CD4-positive, alpha-beta memory T cell (primary cell): ENCODE measurements at regions not wholly inside any gene's neighbourhood (a gene's known extent, or its start where the extent isn't known, plus 50 kb on each side); places are given as distances from the start of the nearest gene placed in this dataset.

ENCODE experiments used
- CTCF ChIA-PET: fragments of 350-600 bp; sonication (Branson Sonifier 250); formaldehyde crosslinking; loops from one replicate; lab custom pipeline; 2021; ENCODE audit warnings: inconsistent platforms; ENCODE audit not compliant: partially characterized antibody; lab: Charles Lee
- POLR2A ChIA-PET: fragments of 350-600 bp; sonication (Branson Sonifier 250); formaldehyde crosslinking; loops from one replicate; lab custom pipeline; 2021; ENCODE audit not compliant: partially characterized antibody; lab: Charles Lee
- DNase-seq, 5 donors: peaks; one replicate each; pipeline versions ENCODE4 v3.0.0 to v3.0.0-alpha.2; 2020 to 2022; ENCODE audit warnings: mixed read lengths in 1 of 5
- H3K27ac ChIP-seq: one replicate; pipeline ENCODE4 v1.7.0; 2013; ENCODE audit warnings: low read depth, low read length
- H3K27me3 ChIP-seq: 2 replicates; pipeline ENCODE4 v1.7.0; 2013; ENCODE audit warnings: mild to moderate bottlenecking, low read length, moderate library complexity; ENCODE audit not compliant: insufficient read depth
- H3K36me3 ChIP-seq: 2 replicates; pipeline ENCODE4 v1.7.0; 2013; ENCODE audit warnings: mild to moderate bottlenecking, low read length, moderate library complexity; ENCODE audit not compliant: insufficient read depth
- H3K4me1 ChIP-seq: 2 replicates; pipeline ENCODE4 v1.7.0; 2013; ENCODE audit warnings: mild to moderate bottlenecking, low read length, moderate library complexity; ENCODE audit not compliant: insufficient read depth
- H3K4me3 ChIP-seq, 2 donors: one replicate each; pipeline ENCODE4 v1.7.0; 2013; ENCODE audit warnings: low read length in 2 of 2, mild to moderate bottlenecking in 1 of 2
- H3K9me3 ChIP-seq, 2 donors: one replicate each; pipeline ENCODE4 v1.7.0; 2013; ENCODE audit warnings: low read length in 2 of 2, control low read depth in 1 of 2; ENCODE audit not compliant: control insufficient read depth in 1 of 2
- H3K27ac Mint-ChIP-seq, 7 donors: one replicate each; pipeline ENCODE4 v1.8.0; 2020 to 2021; ENCODE audit warnings: mixed read lengths in 7 of 7, mild to moderate bottlenecking in 6 of 7, inconsistent platforms in 3 of 7, moderate library complexity in 3 of 7
- H3K27me3 Mint-ChIP-seq, 2 donors: one replicate each; pipeline ENCODE4 v1.8.0; 2020 to 2021; ENCODE audit warnings: mixed read lengths in 2 of 2
- H3K36me3 Mint-ChIP-seq, 2 donors: one replicate each; pipeline ENCODE4 v1.8.0; 2020 to 2021; ENCODE audit warnings: mixed read lengths in 2 of 2, inconsistent platforms in 1 of 2, mild to moderate bottlenecking in 1 of 2
- H3K4me1 Mint-ChIP-seq, 4 donors: one replicate each; pipeline ENCODE4 v1.8.0; 2020 to 2021; ENCODE audit warnings: mixed read lengths in 4 of 4, mild to moderate bottlenecking in 1 of 4
- H3K4me3 Mint-ChIP-seq, 8 donors: one replicate each; pipeline ENCODE4 v1.8.0; 2020 to 2021; ENCODE audit warnings: mixed read lengths in 8 of 8, mild to moderate bottlenecking in 7 of 8, moderate library complexity in 6 of 8, inconsistent platforms in 3 of 8
- H3K9me3 Mint-ChIP-seq, 8 donors: one replicate each; pipeline ENCODE4 v1.8.0; 2020 to 2021; ENCODE audit warnings: mixed read lengths in 8 of 8, mild to moderate bottlenecking in 5 of 8, inconsistent platforms in 3 of 8, moderate library complexity in 1 of 8
- intact Hi-C: fragments of 100-400 bp; cut with micrococcal nuclease; formaldehyde crosslinking; loops from one replicate; pipeline ENCODE4 v1.15.1; 2023

GRCh38 chr10:36362257-36362656 lies 720.2 kb upstream of the FZD8 start:
- H3K36me3 ChIP-seq, result no peaks in the 10 kb centered on the region
- no peak overlapping the region for H3K4me3 Mint-ChIP-seq
- POLR2A ChIA-PET, result no interaction called here
- H3K4me3 ChIP-seq, result no peak overlapping the region
- H3K4me1 Mint-ChIP-seq, result no peaks in the 10 kb centered on the region
- H3K9me3 ChIP-seq, result no peaks in the 10 kb centered on the region
- no peak overlapping the region for H3K27ac Mint-ChIP-seq
- CTCF ChIA-PET, result no interaction called here
- H3K27me3 Mint-ChIP-seq, result no peaks in the 10 kb centered on the region
- H3K9me3 Mint-ChIP-seq, result peaks cover 0 to 21% (median 8%) of the 10 kb centered on the region in 8 donors
- no peaks in the 10 kb centered on the region for H3K36me3 Mint-ChIP-seq
- no peaks in the 10 kb centered on the region for H3K27me3 ChIP-seq
- DNase-seq, result no peak
- intact Hi-C loops, result no loop called here
- H3K27ac ChIP-seq, result no peak overlapping the region
- no peaks in the 10 kb centered on the region for H3K4me1 ChIP-seq

GRCh38 chr10:36358736-36359135 lies 716.6 kb upstream of the FZD8 start:
- H3K4me3 Mint-ChIP-seq, result no peak overlapping the region
- H3K27ac Mint-ChIP-seq, result no peak overlapping the region
- no peaks in the 10 kb centered on the region for H3K9me3 ChIP-seq
- DNase-seq, result no peak
- peaks cover 0 to 6% (median 4%) of the 10 kb centered on the region in 8 donors for H3K9me3 Mint-ChIP-seq
- H3K27me3 Mint-ChIP-seq, result no peaks in the 10 kb centered on the region
- ChIA-PET POLR2A (no interaction called here), CTCF (no interaction called here)
- H3K36me3 Mint-ChIP-seq, result no peaks in the 10 kb centered on the region
- no peaks in the 10 kb centered on the region for H3K27me3 ChIP-seq
- no peaks in the 10 kb centered on the region for H3K4me1 ChIP-seq
- no peak overlapping the region for H3K4me3 ChIP-seq
- intact Hi-C loops, result no loop called here
- H3K27ac ChIP-seq, result no peak overlapping the region
- no peaks in the 10 kb centered on the region for H3K4me1 Mint-ChIP-seq
- no peaks in the 10 kb centered on the region for H3K36me3 ChIP-seq

DNA sequence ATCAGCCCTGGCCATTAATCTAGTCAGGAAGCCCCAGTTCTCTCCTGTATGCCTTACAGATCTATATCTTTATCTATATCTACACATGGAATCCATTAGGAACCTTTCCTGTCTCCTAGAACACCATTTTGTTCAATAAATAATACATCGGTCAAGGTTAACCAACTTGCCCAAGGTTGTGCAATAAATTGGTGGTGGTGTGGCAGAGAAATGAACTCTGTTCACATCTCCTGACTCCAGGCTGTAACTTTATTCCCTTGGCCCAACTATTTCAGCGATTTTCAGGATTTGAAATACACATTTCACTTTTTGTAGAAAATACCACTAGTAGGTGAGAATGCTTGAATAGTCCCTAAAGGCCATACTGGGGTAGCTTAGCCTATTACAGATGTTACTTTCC lies 712.5 kb upstream of the FZD8 start:
- no peak for DNase-seq
- Mint-ChIP-seq H3K4me3 (no peak overlapping the region), H3K27me3 (no peaks in the 10 kb centered on the region), H3K4me1 (no peaks in the 10 kb centered on the region), H3K27ac (no peak overlapping the region), H3K36me3 (no peaks in the 10 kb centered on the region), H3K9me3 (peaks cover 2 to 12% (median 6%) of the 10 kb centered on the region in 8 donors)
- Histone ChIP-seq H3K27ac (no peak overlapping the region), H3K4me3 (no peak overlapping the region), H3K9me3 (no peaks in the 10 kb centered on the region), H3K4me1 (no peaks in the 10 kb centered on the region), H3K36me3 (no peaks in the 10 kb centered on the region), H3K27me3 (no peaks in the 10 kb centered on the region)
- intact Hi-C loops, result no loop called here
- ChIA-PET POLR2A (no interaction called here), CTCF (no interaction called here)

GRCh38 chr10:36351159-36351558 lies 709.1 kb upstream of the FZD8 start:
- CTCF ChIA-PET, result no interaction called here

DNA sequence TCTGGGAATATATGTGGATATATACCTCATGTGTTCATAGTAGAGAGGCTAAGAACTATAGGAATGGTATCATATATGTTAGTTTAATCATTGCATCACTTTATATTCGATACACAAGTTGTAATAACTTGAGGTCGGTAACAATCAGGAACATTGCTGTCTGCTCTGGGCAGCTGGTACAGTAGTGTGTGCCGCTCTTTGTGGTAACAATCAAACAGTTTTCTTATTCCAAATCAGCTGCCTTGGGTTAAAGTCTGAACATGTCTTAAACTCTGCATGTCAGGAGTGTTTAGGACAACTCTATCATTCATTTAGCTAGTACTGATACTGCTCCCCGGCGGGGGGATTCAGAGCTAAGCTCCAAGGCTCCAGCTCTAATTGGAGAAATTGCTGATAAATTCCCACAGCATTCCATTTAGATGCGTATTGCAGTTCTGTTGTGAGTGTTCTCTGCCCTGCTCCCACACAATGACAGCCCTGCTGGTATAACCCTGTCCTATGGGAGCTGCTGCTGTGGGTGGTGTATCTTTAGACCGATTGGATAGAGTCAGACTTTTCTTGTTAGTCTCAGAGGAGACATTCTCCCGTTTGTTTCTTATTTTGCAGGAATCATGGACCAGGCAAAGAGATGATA lies 707.5 kb upstream of the FZD8 start:
- Mint-ChIP-seq H3K36me3 (no peaks in the 10 kb centered on the region), H3K9me3 (peaks cover 0 to 15% (median 4%) of the 10 kb centered on the region in 8 donors), H3K4me3 (no peak overlapping the region), H3K4me1 (no peaks in the 10 kb centered on the region), H3K27me3 (no peaks in the 10 kb centered on the region), H3K27ac (no peak overlapping the region)
- Histone ChIP-seq H3K9me3 (no peaks in the 10 kb centered on the region), H3K27me3 (no peaks in the 10 kb centered on the region), H3K4me3 (no peak overlapping the region), H3K4me1 (no peaks in the 10 kb centered on the region), H3K36me3 (no peaks in the 10 kb centered on the region), H3K27ac (no peak overlapping the region)
- POLR2A ChIA-PET, result no interaction called here
- CTCF ChIA-PET, result interaction anchor here (0.5 kb wide), 1 partner anchor 1694 kb away, joined by 3 read pairs; no protein-coding TSS in a partner anchor
- no peak for DNase-seq
- intact Hi-C loops, result no loop called here

More at GRCh38 chr10:36351159-36351558, 709.1 kb upstream of the FZD8 start:
- peaks cover 0 to 17% (median 4%) of the 10 kb centered on the region in 8 donors for H3K9me3 Mint-ChIP-seq
- DNase-seq, result no peak
- Histone ChIP-seq H3K27me3 (no peaks in the 10 kb centered on the region), H3K27ac (no peak overlapping the region), H3K36me3 (no peaks in the 10 kb centered on the region), H3K4me1 (no peaks in the 10 kb centered on the region), H3K4me3 (no peak overlapping the region), H3K9me3 (no peaks in the 10 kb centered on the region)
- no peak overlapping the region for H3K4me3 Mint-ChIP-seq
- no peaks in the 10 kb centered on the region for H3K36me3 Mint-ChIP-seq
- no peaks in the 10 kb centered on the region for H3K4me1 Mint-ChIP-seq
- H3K27me3 Mint-ChIP-seq, result no peaks in the 10 kb centered on the region
- intact Hi-C loops, result no loop called here
- POLR2A ChIA-PET, result no interaction called here
- H3K27ac Mint-ChIP-seq, result no peak overlapping the region

- Mint-ChIP-seq H3K4me1 (no peaks in the 10 kb centered on the region), H3K27me3 (no peaks in the 10 kb centered on the region), H3K9me3 (peaks cover 0 to 13% (median 2%) of the 10 kb centered on the region in 8 donors), H3K36me3 (no peaks in the 10 kb centered on the region), H3K27ac (no peak overlapping the region), H3K4me3 (no peak overlapping the region)
- Histone ChIP-seq H3K4me3 (no peak overlapping the region), H3K36me3 (no peaks in the 10 kb centered on the region), H3K27ac (no peak overlapping the region), H3K27me3 (no peaks in the 10 kb centered on the region), H3K9me3 (no peaks in the 10 kb centered on the region), H3K4me1 (no peaks in the 10 kb centered on the region)
- ChIA-PET CTCF (no interaction called here), POLR2A (no interaction called here)
- no peak for DNase-seq
- intact Hi-C loops, result no loop called here
Measured at GRCh38 chr10:36345807-36346206, 703.7 kb upstream of the FZD8 start.

DNA sequence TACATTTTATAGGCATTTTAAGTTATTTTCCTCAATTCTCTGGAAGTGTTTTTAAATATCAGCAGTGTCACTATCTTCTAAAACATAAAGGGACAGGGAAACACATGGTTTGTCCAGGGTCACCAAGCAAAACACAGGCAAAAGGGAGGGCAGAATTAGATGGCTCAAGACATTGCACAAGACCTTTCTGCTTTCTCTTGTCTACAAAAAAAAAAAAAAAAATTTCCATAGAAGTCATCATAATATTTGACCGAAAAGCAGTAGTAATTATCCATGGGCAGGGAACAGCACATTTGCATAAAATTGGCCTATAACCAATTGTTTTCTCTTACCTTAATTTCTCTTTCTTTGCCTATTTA lies 703.1 kb upstream of the FZD8 start:
- H3K4me3 ChIP-seq, result no peak overlapping the region
- H3K27me3 Mint-ChIP-seq, result no peaks in the 10 kb centered on the region
- DNase-seq, result no peak
- H3K36me3 ChIP-seq, result no peaks in the 10 kb centered on the region
- no peaks in the 10 kb centered on the region for H3K4me1 Mint-ChIP-seq
- no peak overlapping the region for H3K4me3 Mint-ChIP-seq
- intact Hi-C loops, result no loop called here
- no peaks in the 10 kb centered on the region for H3K4me1 ChIP-seq
- H3K36me3 Mint-ChIP-seq, result no peaks in the 10 kb centered on the region
- no peaks in the 10 kb centered on the region for H3K27me3 ChIP-seq
- CTCF ChIA-PET, result no interaction called here
- H3K9me3 ChIP-seq, result no peaks in the 10 kb centered on the region
- no peak overlapping the region for H3K27ac Mint-ChIP-seq
- no peak overlapping the region for H3K27ac ChIP-seq
- POLR2A ChIA-PET, result no interaction called here
- H3K9me3 Mint-ChIP-seq, result peaks cover 0 to 11% (median 2%) of the 10 kb centered on the region in 8 donors
